Lower leg skin (tissue), 4 donors: ENCODE measurements at regions not wholly inside any gene's neighbourhood (a gene's known extent, or its start where the extent isn't known, plus 50 kb on each side); places are given as distances from the start of the nearest gene placed in this dataset.

ENCODE experiments used
- DNase-seq, 2 donors: peaks; one replicate each; pipeline ENCODE4 v3.0.0-alpha.2; 2019; ENCODE audit warnings: low spot score in 2 of 2
- H3K4me3 ChIP-seq: fragments of 200-600 bp; sonication (generic); 2 replicates; pipeline ENCODE4 v1.5.1; 2017; ENCODE audit warnings: mild to moderate bottlenecking, low read depth; ENCODE audit not compliant: poor library complexity, severe bottlenecking
- CTCF ChIP-seq, 3 donors: fragments of 450-650 bp; IDR thresholded peaks; one replicate each; pipeline ENCODE4 v1.5.1; 2016; ENCODE audit warnings: antibody characterized with exemption in 3 of 3, mild to moderate bottlenecking in 3 of 3, moderate library complexity in 2 of 3
- POLR2A ChIP-seq, 2 donors: fragments of 450-650 bp; IDR thresholded peaks; one replicate each; pipeline ENCODE4 v1.6.1; 2016 to 2017; ENCODE audit warnings: antibody characterized with exemption in 2 of 2, mild to moderate bottlenecking in 1 of 2, moderate library complexity in 1 of 2
- WGBS, 2 donors: methylation state at CpG; one replicate each; pipeline ENCODE4 v1.1.5; 2018; 5-methylcytosine and 5-hydroxymethylcytosine counted together
- intact Hi-C: fragments of 100-400 bp; cut with DNase I; formaldehyde crosslinking; loops from one replicate; pipeline ENCODE4 v1.15.0; 2023; ENCODE audit warnings: low total_unique reads

GRCh38 chr21:21631961-21632360 is 633.8 kb downstream of the NCAM2 start:
- no peak overlapping the region for H3K4me3 ChIP-seq
- DNase-seq: no peak
- intact Hi-C loops: no loop called here
- WGBS, 2 donors: 56 to 76% methylated on average over 5 of the region's 5 CpGs
- no peak for TF ChIP-seq POLR2A (IDR thresholded peaks at IDR 0.05)
- TF ChIP-seq CTCF (IDR thresholded peaks at IDR 0.05): no peak

GRCh38 chr21:21632926-21633325 is 634.7 kb downstream of the NCAM2 start:
- intact Hi-C loops: no loop called here

GRCh38 chr21:21661741-21662140 is 663.5 kb downstream of the NCAM2 start:
- DNase-seq: no peak
- TF ChIP-seq POLR2A (IDR thresholded peaks at IDR 0.05) (no peak), CTCF (IDR thresholded peaks at IDR 0.05) (no peak)
- no peak overlapping the region for H3K4me3 ChIP-seq
- 47 to 60% methylated on average over 1 of the region's 1 CpG for WGBS, 2 donors
- intact Hi-C loops: no loop called here

More at GRCh38 chr21:21632926-21633325, 634.7 kb downstream of the NCAM2 start:
- DNase-seq: no peak
- 91 to 94% methylated on average over 2 of the region's 2 CpGs for WGBS, 2 donors
- TF ChIP-seq CTCF (IDR thresholded peaks at IDR 0.05): no peak
- TF ChIP-seq POLR2A (IDR thresholded peaks at IDR 0.05): no peak
- H3K4me3 ChIP-seq: no peak overlapping the region

- H3K4me3 ChIP-seq: no peak overlapping the region
- 35 to 44% methylated on average over 1 of the region's 1 CpG for WGBS, 2 donors
- no peak for DNase-seq
- TF ChIP-seq POLR2A (IDR thresholded peaks at IDR 0.05): no peak
- no peak for TF ChIP-seq CTCF (IDR thresholded peaks at IDR 0.05)
- intact Hi-C loops: no loop called here
Observed at GRCh38 chr21:21662776-21663175, 664.6 kb downstream of the NCAM2 start.

GRCh38 chr21:21664871-21665270 is 666.7 kb downstream of the NCAM2 start:
- intact Hi-C loops: no loop called here
- no peak overlapping the region for H3K4me3 ChIP-seq
- 68 to 82% methylated on average over 5 of the region's 5 CpGs for WGBS, 2 donors
- DNase-seq: no peak
- TF ChIP-seq CTCF (IDR thresholded peaks at IDR 0.05): no peak
- no peak for TF ChIP-seq POLR2A (IDR thresholded peaks at IDR 0.05)

GRCh38 chr21:21666689-21667088 is 668.5 kb downstream of the NCAM2 start:
- DNase-seq: no peak
- H3K4me3 ChIP-seq: no peak overlapping the region
- intact Hi-C loops: no loop called here
- WGBS, 2 donors: 85 to 87% methylated on average over 1 of the region's 1 CpG
- TF ChIP-seq CTCF (IDR thresholded peaks at IDR 0.05) (no peak), POLR2A (IDR thresholded peaks at IDR 0.05) (no peak)
